Upper lobe of left lung (tissue), 4 donors: ENCODE measurements at regions not wholly inside any gene's neighbourhood (a gene's known extent, or its start where the extent isn't known, plus 50 kb on each side); places are given as distances from the start of the nearest gene placed in this dataset.

Source experiments
- POLR2A ChIP-seq, 4 donors: fragments of 450-650 bp; IDR thresholded peaks; one replicate each; pipeline ENCODE4 v1.5.1; 2016 to 2017; ENCODE audit warnings: antibody characterized with exemption in 4 of 4, mild to moderate bottlenecking in 2 of 4
- TF ChIP-seq, protein P1 (sequence below), 6 experiments: fragments of 450-650 bp in 4 of 6; fragments of 200-600 bp in 2 of 6; sonication (generic) in 2 of 6; IDR thresholded peaks; one replicate each; pipeline ENCODE4 v1.5.1; 2016 to 2019; ENCODE audit warnings: antibody characterized with exemption in 6 of 6

DNA sequence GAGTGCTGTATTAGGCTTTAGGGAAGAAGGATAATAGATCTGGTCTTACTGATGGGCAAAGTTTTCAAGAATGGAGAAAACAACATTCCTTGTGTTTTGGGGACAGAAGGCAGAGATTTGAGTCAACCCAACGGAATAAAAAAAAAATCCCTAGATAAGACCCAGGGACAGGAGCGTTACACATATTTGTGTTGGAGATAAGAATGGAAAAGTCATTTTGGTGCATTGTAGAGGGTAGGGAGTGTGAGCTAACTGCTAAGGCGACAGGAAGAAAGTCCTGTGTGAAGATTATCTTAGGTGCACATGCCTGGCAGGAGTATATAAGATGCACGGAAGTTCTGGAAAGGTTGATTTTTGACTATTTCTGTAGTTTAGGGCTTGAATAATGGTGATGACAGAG is 450.3 kb upstream of the ARGLU1 start:
- TF ChIP-seq, protein P1, sequence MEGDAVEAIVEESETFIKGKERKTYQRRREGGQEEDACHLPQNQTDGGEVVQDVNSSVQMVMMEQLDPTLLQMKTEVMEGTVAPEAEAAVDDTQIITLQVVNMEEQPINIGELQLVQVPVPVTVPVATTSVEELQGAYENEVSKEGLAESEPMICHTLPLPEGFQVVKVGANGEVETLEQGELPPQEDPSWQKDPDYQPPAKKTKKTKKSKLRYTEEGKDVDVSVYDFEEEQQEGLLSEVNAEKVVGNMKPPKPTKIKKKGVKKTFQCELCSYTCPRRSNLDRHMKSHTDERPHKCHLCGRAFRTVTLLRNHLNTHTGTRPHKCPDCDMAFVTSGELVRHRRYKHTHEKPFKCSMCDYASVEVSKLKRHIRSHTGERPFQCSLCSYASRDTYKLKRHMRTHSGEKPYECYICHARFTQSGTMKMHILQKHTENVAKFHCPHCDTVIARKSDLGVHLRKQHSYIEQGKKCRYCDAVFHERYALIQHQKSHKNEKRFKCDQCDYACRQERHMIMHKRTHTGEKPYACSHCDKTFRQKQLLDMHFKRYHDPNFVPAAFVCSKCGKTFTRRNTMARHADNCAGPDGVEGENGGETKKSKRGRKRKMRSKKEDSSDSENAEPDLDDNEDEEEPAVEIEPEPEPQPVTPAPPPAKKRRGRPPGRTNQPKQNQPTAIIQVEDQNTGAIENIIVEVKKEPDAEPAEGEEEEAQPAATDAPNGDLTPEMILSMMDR (IDR thresholded peaks at IDR 0.05) = no peak
- TF ChIP-seq POLR2A (IDR thresholded peaks at IDR 0.05) = no peak
